GM19238 (cell line): ENCODE measurements at regions not wholly inside any gene's neighbourhood (a gene's known extent, or its start where the extent isn't known, plus 50 kb on each side); places are given as distances from the start of the nearest gene placed in this dataset.

Experiments
- DNase-seq: peaks from one replicate; pipeline ENCODE4 v3.0.0; 2011; ENCODE audit warnings: low spot score; ENCODE audit not compliant: insufficient read length

GRCh38 chr21:35325953-35326352 lies 276.9 kb upstream of the RUNX1 start:
- no peak for DNase-seq

- no peak for DNase-seq
Observed at GRCh38 chr21:35324372-35325220, 275.5 kb upstream of the RUNX1 start.

GRCh38 chr21:35323947-35324346 lies 274.8 kb upstream of the RUNX1 start:
- DNase-seq, result no peak

GRCh38 chr21:35321322-35322200 lies 272.5 kb upstream of the RUNX1 start:
- DNase-seq, result no peak

GRCh38 chr21:35319684-35320283 lies 270.7 kb upstream of the RUNX1 start:
- no peak for DNase-seq

- DNase-seq, result no peak
Observed at GRCh38 chr21:35316933-35317332, 267.8 kb upstream of the RUNX1 start.

- DNase-seq, result no peak
Observed at GRCh38 chr21:35316456-35316855, 267.4 kb upstream of the RUNX1 start.

- DNase-seq, result no peak
Observed at GRCh38 chr21:35314857-35315582, 265.9 kb upstream of the RUNX1 start.

GRCh38 chr21:35311985-35312384 lies 262.9 kb upstream of the RUNX1 start:
- DNase-seq, result no peak

GRCh38 chr21:35309316-35309715 lies 260.2 kb upstream of the RUNX1 start:
- no peak for DNase-seq

GRCh38 chr21:35303085-35303484 lies 254.0 kb upstream of the RUNX1 start:
- DNase-seq, result no peak

GRCh38 chr21:35298757-35299156 lies 249.7 kb upstream of the RUNX1 start:
- DNase-seq, result no peak

GRCh38 chr21:35297665-35298064 lies 248.6 kb upstream of the RUNX1 start:
- DNase-seq, result no peak

- no peak for DNase-seq
Observed at GRCh38 chr21:35294231-35294898, 245.3 kb upstream of the RUNX1 start.

GRCh38 chr21:35291973-35292627 lies 243.0 kb upstream of the RUNX1 start:
- DNase-seq, result no peak

- no peak for DNase-seq
Observed at GRCh38 chr21:35291034-35291433, 241.9 kb upstream of the RUNX1 start.

GRCh38 chr21:35288238-35288637 lies 239.1 kb upstream of the RUNX1 start:
- no peak for DNase-seq

- no peak for DNase-seq
Observed at GRCh38 chr21:35284199-35284598, 235.1 kb upstream of the RUNX1 start.

GRCh38 chr21:35282944-35283343 lies 233.8 kb upstream of the RUNX1 start:
- no peak for DNase-seq

GRCh38 chr21:35281956-35282355 lies 232.9 kb upstream of the RUNX1 start:
- DNase-seq, result no peak
